ENCODE measurements at regions not wholly inside any gene's neighbourhood (a gene's known extent, or its start where the extent isn't known, plus 50 kb on each side); places are given as distances from the start of the nearest gene placed in this dataset.

GRCh38 chr10:114726820-114727271 lies 68.8 kb upstream of the ABLIM1 start:
- no peaks in the 10 kb centered on the region for H3K9me3 ChIP-seq (ENCODE audit: control insufficient read depth, low read length)
- H3K27ac ChIP-seq (ENCODE audit: low read depth, low read length) = no peak overlapping the region
- H3K27me3 ChIP-seq (ENCODE audit: control insufficient read depth, insufficient read depth, low read length, poor library complexity, severe bottlenecking) = no peaks in the 10 kb centered on the region
- Mint-ChIP-seq H3K27ac (no peak overlapping the region), H3K9me3 (no peaks in the 10 kb centered on the region), H3K4me3 (no peak overlapping the region), H3K36me3 (ENCODE audit: low read depth) (no peaks in the 10 kb centered on the region), H3K27me3 (ENCODE audit: insufficient read depth) (no peaks in the 10 kb centered on the region), H3K4me1 (peaks cover 8% of the 10 kb centered on the region)
- no peaks in the 10 kb centered on the region for H3K36me3 ChIP-seq (ENCODE audit: control insufficient read depth, insufficient read depth, low read length)
- H3K9ac ChIP-seq (ENCODE audit: extremely low read depth, low read length, poor library complexity, severe bottlenecking) = no peak overlapping the region
- 73 to 88% methylated on average over 1 to 3 of the region's 3 CpGs for WGBS, 2 experiments (ENCODE audit: insufficient coverage in 1 of 2, insufficient read length in 1 of 2)
- H3K4me3 ChIP-seq (ENCODE audit: low read length) = no peak overlapping the region
- TF ChIP-seq CTCF (conservative IDR thresholded peaks at IDR 0.05) = no peak
- DNase-seq = no peak
- no peaks in the 10 kb centered on the region for H3K4me1 ChIP-seq (ENCODE audit: control insufficient read depth, insufficient read depth, low read length)

- Mint-ChIP-seq H3K4me1 (peaks cover 6% of the 10 kb centered on the region), H3K4me3 (no peak overlapping the region), H3K27me3 (ENCODE audit: insufficient read depth) (no peaks in the 10 kb centered on the region), H3K36me3 (ENCODE audit: low read depth) (no peaks in the 10 kb centered on the region), H3K9me3 (no peaks in the 10 kb centered on the region), H3K27ac (no peak overlapping the region)
- Histone ChIP-seq H3K27ac (ENCODE audit: low read depth, low read length) (no peak overlapping the region), H3K9ac (ENCODE audit: extremely low read depth, low read length, poor library complexity, severe bottlenecking) (no peak overlapping the region), H3K9me3 (ENCODE audit: control insufficient read depth, low read length) (no peaks in the 10 kb centered on the region), H3K4me3 (ENCODE audit: low read length) (no peak overlapping the region), H3K4me1 (ENCODE audit: control insufficient read depth, insufficient read depth, low read length) (no peaks in the 10 kb centered on the region), H3K36me3 (ENCODE audit: control insufficient read depth, insufficient read depth, low read length) (no peaks in the 10 kb centered on the region), H3K27me3 (ENCODE audit: control insufficient read depth, insufficient read depth, low read length, poor library complexity, severe bottlenecking) (no peaks in the 10 kb centered on the region)
- TF ChIP-seq CTCF (conservative IDR thresholded peaks at IDR 0.05) = no peak
- 97% methylated on average over 3 of the region's 4 CpGs; no CpG with 5 or more reads in 1 of the 2 experiments for WGBS, 2 experiments (ENCODE audit: insufficient coverage in 1 of 2, insufficient read length in 1 of 2)
- DNase-seq = no peak
These were observed 70.2 kb upstream of the ABLIM1 start for GRCh38 chr10:114728325-114728724.

GRCh38 chr10:114729103-114729659 lies 71.1 kb upstream of the ABLIM1 start:
- 86 to 88% methylated on average over 1 to 3 of the region's 3 CpGs for WGBS, 2 experiments (ENCODE audit: insufficient coverage in 1 of 2, insufficient read length in 1 of 2)
- H3K4me1 ChIP-seq (ENCODE audit: control insufficient read depth, insufficient read depth, low read length) = no peaks in the 10 kb centered on the region
- H3K27ac Mint-ChIP-seq = no peak overlapping the region

More at GRCh38 chr10:114729103-114729659, 71.1 kb upstream of the ABLIM1 start:
- no peaks in the 10 kb centered on the region for H3K9me3 Mint-ChIP-seq
- no peaks in the 10 kb centered on the region for H3K36me3 Mint-ChIP-seq (ENCODE audit: low read depth)
- TF ChIP-seq CTCF (conservative IDR thresholded peaks at IDR 0.05) = no peak
- no peak overlapping the region for H3K4me3 ChIP-seq (ENCODE audit: low read length)
- no peaks in the 10 kb centered on the region for H3K9me3 ChIP-seq (ENCODE audit: control insufficient read depth, low read length)
- DNase-seq = no peak
- no peaks in the 10 kb centered on the region for H3K27me3 Mint-ChIP-seq (ENCODE audit: insufficient read depth)
- H3K4me3 Mint-ChIP-seq = no peak overlapping the region
- no peak overlapping the region for H3K27ac ChIP-seq (ENCODE audit: low read depth, low read length)
- no peaks in the 10 kb centered on the region for H3K36me3 ChIP-seq (ENCODE audit: control insufficient read depth, insufficient read depth, low read length)
- H3K4me1 Mint-ChIP-seq = peaks cover 6% of the 10 kb centered on the region
- H3K9ac ChIP-seq (ENCODE audit: extremely low read depth, low read length, poor library complexity, severe bottlenecking) = no peak overlapping the region
- H3K27me3 ChIP-seq (ENCODE audit: control insufficient read depth, insufficient read depth, low read length, poor library complexity, severe bottlenecking) = no peaks in the 10 kb centered on the region

Data from endodermal cell (in vitro differentiated cells).